WI38 (cell line): ENCODE measurements at regions not wholly inside any gene's neighbourhood (a gene's known extent, or its start where the extent isn't known, plus 50 kb on each side); places are given as distances from the start of the nearest gene placed in this dataset.

Source experiments
- H3K4me3 ChIP-seq: 2 replicates; pipeline ENCODE4 v1.5.1; 2011; ENCODE audit warnings: low read depth, mild to moderate bottlenecking, control low read depth, low read length
- TF ChIP-seq, protein P1 (sequence below): IDR thresholded peaks from 2 replicates; pipeline ENCODE4 v1.5.1; 2012; ENCODE audit warnings: low read depth, mild to moderate bottlenecking, control low read depth, low read length

DNA sequence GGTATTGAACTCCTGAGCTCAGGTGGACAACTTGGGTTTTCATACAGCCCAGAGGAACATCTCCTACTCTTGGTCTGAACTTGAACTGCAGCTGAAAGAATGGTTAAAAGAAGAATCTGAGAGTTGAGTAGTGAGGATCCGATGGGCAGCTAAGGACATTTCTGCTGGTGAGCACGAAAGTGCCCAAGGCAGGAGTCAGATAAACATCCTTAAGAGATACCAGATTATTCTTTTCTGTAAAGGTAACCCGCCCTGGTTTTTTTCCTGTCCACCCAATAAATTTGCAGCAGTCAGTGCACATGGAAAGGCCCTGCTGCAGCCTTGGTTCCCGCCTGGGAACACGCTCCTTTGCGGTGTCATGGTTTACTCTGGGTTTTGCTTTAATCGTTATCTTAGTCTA lies 78.4 kb upstream of the ARHGEF7 start:
- TF ChIP-seq, protein P1, sequence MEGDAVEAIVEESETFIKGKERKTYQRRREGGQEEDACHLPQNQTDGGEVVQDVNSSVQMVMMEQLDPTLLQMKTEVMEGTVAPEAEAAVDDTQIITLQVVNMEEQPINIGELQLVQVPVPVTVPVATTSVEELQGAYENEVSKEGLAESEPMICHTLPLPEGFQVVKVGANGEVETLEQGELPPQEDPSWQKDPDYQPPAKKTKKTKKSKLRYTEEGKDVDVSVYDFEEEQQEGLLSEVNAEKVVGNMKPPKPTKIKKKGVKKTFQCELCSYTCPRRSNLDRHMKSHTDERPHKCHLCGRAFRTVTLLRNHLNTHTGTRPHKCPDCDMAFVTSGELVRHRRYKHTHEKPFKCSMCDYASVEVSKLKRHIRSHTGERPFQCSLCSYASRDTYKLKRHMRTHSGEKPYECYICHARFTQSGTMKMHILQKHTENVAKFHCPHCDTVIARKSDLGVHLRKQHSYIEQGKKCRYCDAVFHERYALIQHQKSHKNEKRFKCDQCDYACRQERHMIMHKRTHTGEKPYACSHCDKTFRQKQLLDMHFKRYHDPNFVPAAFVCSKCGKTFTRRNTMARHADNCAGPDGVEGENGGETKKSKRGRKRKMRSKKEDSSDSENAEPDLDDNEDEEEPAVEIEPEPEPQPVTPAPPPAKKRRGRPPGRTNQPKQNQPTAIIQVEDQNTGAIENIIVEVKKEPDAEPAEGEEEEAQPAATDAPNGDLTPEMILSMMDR, result no peak
- H3K4me3 ChIP-seq, result no peak overlapping the region

DNA sequence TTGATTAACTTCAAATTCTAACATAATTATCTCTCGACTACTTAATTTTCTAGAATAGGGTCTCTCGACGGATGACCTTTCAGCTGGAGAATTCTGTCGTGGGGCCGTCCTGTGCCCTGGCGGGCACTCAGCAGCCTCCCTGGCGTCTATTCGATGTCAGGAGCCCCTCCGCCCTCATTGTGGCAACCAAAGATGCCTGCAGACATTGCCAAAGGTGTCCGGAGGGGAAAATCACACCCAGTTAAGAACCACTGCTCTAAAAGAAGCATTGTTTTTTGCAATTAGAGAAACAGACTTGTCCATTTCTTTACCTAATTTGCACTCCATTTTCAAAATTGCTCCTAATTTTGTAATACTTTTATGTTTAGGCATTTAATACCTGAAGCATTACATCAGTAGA lies 79.2 kb upstream of the ARHGEF7 start:
- H3K4me3 ChIP-seq, result no peak overlapping the region
- TF ChIP-seq, protein P1, result no peak

DNA sequence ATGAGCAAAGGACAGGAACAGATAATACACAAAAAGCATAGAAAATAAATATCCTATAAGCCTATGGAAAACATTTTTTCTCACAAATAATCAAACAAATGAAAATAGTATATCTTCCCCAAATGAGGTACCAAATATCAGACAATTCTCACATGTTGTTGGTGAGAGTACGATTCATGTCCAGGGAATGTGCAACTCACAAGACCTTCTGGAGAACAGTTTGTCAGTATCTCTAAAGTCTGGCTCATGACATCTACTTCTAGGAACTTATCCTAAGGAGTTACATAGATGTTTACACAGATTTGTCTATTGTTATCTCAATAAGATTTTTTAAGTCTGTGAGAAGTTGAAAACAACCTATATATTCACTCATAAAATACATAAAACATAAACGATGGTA lies 80.3 kb upstream of the ARHGEF7 start:
- TF ChIP-seq, protein P1, result no peak
- no peak overlapping the region for H3K4me3 ChIP-seq

DNA sequence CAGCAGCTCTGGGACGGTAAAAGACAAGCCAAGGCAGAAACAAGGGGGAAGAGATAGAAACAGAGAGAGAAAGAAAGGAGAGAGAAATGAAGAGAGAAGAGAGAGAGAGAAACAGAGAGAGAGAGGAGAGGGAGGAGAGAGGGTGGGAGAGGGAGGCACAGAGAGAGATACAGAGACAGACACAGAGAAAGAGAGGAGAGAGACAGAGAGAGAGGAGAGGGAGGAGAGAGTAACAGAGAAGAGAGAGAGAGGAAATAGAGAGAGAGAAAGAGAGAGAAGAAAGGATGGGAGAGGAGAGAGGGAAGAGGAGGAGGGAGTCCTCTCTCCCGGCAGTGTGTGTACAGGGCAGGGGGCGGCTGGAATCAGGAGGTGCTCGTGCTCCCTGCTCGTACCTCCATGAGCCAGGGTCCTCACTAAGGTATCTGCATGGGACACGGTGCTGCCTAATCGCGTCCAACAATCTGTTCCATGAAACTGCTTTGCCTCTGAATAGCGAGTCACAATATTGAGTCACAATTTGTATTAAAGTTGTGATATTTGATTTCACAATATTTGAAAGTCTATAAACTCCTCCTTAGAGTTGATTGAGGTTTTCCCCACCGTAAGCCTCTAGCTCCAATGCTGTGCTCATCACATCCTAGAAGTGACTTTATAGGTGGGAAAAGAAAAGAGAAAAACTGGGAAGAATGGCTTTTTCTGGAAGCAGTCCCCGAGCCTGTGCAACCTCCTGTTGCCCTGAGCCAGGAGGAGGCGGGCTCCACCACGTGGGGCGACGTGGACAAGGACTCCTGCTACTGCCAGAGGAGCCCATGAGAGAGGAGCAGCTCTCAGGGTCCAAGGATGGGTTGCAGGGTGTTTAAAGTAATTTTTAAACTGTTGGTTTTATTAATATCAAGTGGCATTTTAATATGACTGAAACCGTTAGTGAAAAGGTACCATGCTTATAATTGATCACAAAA lies 81.7 kb upstream of the ARHGEF7 start:
- H3K4me3 ChIP-seq, result no peak overlapping the region
- TF ChIP-seq, protein P1, result no peak

DNA sequence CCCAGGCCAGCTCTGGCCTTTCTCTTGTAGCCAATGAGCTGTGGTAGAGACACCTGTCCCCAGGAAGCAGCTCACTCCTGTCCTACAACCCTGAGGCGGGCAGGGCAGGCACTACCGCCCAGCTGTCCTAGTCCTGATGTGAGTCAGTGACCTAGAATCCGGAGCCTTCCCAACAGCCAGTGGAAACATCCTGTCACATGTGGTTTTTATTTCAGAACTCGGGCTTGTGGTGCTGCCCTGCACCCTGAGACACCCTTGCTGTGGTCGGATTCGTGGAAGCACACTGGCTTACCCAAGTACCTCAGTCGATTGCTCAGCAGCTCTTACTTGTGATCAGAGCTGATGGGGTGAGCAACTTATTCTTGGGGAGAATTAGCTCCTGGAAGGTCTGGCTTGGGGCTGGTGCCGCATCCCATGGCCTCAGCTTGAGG lies 83.6 kb upstream of the ARHGEF7 start:
- no peak overlapping the region for H3K4me3 ChIP-seq
- TF ChIP-seq, protein P1, result no peak

DNA sequence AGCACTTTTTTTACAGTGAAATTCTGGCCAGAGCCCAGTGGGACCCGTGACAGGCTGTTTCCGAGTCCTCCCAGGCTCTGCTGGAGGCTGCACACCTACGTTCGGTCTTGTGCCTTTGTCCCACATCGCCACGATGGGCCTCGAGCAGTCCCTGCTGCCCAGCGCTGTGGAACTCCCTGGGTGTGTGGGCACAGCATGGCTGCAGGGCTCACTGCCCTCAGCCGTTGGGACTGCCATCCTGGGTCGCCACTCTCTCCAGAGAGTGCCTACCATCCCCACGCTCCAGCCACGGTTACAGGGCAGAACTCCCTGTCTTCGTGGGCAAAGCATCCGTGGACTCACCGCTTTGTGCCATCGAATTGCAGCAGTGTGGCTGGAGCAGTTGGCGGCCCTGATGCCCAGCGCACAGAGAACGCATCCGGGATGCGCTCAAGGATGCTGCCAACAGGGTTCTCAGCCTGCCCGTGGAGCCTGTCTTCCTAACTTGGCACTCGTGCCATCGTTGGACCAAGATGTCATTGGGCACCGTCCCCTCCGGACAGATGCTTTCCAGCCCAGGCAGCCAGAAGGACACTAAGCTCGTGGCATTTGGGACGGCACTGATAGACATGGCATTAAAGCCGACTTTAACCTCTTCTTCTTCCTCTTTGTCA lies 85.0 kb upstream of the ARHGEF7 start:
- H3K4me3 ChIP-seq, result no peak overlapping the region
- TF ChIP-seq, protein P1, result no peak
